NCI-H1694 (cell line): ENCODE measurements at regions not wholly inside any gene's neighbourhood (a gene's known extent, or its start where the extent isn't known, plus 50 kb on each side); places are given as distances from the start of the nearest gene placed in this dataset.

ENCODE experiments used
- DNase-seq: peaks from one replicate; lab custom pipeline; 2025; lab: John Stamatoyannopoulos, UW

DNA sequence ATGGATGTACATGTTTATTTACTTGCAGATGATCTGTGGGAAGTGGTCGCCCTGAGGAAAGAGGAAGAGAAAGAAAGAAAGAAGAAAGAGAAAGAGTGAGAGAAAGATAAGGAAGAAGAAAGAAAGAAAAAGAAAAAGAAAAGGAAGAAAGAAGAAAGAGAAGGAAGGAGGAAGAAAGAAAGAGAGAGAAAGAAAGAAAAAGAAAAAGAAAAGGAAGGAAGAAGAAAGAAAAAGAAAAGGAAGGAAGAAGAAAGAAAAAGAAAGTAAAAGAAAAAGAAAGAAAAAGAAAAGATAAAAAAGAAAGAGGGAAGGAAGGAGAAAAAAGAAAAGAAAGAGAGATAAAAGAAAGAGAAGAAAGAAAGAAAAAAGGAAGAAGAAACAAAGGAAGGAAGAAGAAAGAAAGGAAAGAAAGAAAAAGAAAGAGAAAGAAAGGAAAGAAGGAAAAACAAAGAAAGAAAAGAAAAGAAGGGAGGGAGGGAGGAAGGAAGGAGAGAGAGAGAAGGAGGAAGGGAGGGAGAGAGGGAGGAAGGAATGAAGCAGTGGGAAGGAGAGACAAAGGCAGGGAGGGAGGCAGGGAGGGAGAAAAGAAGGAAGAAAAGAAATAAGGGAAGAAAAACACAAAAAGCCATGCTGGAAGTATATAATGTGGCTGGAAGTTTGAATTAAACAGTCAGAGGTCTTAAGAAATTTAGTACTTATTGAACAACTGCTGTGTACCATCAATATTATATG, 976.6 kb downstream of the FAM181B start:
- DNase-seq: no peak

DNA sequence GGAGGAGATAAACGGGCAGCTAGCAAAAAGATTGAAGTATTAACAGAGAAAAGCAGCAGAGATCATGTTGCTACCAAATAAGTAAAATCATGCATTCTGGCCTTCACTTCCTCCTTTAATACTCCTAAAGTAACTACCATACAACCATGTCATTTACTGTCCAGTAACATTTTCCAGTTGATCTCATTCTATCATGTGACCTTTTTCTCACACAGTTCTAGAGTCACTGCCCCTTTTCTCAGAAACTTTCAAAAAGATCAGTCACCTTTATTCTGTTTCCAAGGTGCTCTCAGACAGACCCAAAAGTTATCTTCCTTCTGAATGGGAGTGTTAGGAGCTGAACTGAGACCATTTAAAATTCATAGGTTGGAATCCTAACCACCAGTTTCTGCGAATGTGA, 984.4 kb downstream of the FAM181B start:
- no peak for DNase-seq

DNA sequence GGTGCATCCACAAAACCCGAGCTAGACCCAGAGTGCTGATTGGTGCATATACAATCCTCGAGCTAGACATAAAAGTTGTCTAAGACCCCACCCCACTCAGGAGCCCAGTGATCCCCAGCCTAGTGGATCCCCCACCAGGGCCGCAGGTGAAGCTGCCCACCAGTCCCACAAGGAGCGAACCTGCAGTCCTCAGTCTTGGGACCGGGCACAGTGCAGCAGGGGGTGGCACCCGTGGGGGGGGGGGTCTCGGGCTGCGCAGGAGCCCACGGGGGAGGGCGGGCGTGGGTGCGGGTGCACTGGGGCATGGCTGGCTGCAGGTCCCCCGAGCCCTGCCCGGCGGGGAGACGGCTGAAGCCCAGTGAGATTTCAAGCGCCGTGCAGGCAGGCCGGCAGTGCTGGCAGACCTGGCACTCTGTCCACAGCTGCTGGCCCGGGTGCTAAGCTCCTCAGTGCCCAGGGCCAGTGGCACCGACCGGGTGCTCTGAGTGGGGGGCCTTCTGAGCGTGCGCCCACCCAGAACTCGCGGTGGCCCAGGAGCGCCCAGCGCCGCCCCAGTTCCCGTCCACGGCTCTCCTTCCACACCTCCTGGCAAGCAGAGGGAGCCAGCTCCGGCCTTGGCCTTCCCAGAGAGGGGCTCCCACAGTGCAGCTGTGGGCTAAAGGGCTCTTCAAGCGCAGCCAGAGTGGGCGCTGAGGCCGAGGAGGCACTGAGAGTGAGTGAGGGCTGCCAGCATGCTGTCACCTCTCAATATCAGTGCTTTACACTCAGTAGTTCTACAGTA, 989.1 kb downstream of the FAM181B start:
- no peak for DNase-seq

DNA sequence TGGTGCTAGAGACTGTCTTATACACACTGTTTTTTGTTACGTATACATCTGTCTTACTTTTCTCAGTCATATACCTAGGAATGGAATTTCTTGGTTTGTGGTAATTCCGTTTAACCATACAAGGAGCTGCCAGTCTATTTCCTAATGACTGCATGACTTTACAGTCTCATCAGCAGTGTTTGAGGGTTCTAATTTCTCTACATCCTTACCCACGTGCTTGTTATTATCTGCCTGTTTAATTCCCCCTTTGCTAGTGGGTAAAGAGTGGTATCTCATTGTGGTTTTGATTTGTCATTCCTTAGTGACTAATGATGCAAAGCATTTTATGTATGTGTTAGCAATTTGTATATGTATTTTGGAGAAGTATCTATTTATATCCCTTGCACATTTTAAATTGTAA, 1008.0 kb downstream of the FAM181B start:
- DNase-seq: no peak

DNA sequence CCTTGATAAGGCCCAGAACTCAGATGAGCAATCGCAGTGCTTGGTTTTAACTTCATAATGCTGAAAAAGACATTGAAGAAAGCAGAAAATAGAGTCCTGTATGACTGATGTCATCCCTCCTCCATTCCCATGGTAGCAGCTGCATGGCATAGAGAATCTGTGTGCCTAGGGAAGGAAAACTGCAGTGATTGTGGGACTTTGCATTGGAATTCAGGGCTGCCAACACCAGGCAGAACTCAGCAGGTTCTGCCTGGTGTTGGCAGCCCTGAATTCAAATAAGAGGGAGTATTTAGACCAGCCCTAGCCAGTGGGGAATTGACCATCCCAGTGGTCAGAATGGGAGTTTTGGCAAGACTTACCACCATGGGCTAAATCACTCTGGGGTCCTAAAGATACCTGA, 1016.0 kb downstream of the FAM181B start:
- DNase-seq: no peak

DNA sequence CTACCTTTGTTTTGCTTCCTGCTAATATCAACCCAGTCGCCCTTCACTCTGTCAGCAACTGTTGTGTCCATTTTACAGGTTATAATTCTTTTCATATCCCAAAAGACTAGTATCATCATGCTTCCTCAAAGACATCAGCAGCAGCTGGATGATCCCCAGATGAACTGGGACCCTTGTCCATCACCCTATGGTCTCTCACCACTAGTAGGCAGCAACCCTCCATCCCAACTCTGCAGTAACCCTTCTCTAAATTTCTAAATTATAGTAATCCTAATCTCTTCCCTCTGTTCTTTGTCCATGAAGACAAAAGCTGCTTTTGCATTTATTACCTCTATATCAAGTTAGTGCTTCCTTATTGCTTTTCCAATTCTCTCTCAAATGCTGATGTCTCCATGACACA, 1025.8 kb downstream of the FAM181B start:
- DNase-seq: no peak

DNA sequence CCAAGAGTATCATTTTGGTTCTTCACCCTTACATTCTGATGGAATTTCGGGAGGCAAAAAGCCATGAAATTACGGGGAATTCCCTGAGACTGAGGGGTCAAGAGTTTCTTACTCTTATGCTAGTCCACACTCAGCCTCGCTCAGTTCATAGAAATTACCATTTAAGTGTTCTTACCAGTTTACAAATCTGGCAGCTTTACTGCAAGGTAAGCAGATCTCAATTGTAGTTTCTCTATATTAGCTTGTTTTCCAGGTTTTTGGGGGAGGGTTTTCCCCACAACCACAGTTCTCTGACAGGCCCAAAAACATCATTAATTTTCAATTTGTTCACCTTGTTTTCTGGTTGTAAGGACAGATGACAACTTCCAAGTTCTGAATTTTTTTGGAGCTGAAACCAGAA, 1028.4 kb downstream of the FAM181B start:
- no peak for DNase-seq

DNA sequence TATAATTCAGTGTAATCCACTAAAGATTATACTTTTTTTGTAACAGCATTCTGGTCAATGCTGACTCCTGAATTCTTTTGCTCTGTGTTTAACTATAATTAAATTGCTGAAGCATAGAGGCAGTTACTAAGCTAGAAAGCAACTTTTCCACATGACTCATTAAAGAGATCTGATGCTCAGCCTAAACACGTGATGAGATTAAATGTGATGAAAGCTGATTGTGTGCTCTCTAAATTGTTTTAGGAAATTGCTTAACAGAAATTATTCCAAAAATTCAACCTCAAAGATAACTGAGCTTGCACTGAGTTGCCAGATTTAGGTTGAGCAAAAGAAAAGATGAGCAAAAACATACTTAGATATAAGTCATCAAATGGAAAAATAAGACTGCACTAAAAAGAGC, 1033.6 kb downstream of the FAM181B start:
- no peak for DNase-seq

DNA sequence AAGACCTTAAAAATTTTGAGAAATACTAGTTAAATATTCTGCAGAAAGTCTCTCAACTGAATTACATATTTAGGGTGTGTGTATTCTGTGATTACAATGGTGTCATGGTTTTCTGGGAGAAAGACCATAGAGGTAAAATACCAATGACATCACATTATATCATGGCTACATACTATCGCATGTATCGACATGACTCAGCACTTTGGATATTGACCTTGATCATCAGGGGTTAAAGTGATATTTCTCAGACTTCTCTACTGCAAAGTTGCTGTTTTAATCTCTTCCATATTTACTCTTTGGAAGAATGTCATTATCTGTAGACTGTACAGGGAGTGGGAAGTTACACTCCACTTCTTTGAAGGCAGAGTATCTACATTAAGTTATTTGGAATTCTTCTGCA, 1046.6 kb downstream of the FAM181B start:
- no peak for DNase-seq

DNA sequence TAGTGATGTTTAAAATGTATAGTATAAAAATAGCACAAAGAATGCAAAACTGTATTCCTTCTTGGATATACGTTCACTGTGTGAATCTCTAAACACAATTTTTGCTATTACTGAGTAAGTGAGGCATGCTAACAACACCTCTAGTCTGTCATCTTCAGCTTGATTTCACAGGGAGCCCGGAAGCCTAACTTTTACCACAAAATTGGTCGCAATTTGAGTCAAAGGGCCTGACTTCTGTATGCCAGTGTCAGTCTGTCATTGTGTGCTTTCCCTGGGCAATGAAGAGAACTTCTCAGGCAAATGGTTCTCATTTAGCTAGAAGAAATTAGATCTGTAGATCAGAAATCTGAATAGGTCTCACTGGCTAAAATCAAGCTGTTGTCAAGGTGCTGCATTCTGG, 1059.5 kb downstream of the FAM181B start:
- DNase-seq: no peak

DNA sequence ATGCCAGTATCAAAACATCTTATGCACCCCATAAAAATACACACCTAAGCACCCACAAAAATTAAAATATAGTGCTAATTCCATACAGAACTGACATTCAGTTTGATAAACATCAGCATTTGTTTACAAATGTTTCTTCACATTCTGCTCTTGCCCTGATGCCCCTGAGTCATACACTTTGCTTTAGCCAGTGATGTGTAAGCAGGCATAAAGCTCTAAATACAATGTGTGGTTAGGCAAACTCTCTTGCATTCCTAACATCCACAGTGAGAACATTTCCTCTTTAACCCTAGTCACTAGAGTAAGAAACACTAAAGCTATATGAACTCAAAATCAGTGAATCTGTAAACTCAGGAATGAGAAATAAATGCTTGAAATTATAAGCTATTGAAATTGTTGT, 1060.7 kb downstream of the FAM181B start:
- no peak for DNase-seq

DNA sequence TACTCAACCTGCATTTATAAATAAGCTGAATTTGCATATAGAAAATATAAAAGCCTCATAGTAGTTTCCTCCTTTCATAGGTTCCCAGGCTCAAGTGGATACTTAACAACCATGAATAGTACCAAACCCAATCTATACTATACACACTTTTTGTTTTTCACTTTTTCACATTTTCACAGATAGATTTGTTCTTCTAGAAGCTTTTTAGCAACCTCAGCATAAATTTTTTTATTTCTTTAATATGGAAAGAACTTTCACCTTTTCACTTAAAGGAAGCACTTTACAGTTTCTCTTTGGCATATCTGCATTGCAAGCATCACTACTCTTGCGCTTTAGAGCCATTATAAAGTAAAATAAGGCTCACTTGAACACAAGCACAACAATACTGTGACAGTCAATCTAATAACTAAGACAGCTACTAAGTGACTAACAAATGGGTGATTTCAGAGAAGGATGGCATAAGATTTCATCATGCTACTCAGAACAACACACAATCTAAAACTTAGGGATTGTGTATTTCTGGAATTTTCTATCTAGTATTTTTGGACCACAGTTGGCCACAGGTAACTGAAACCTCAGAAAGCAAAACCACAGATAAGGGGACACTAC, 1063.6 kb downstream of the FAM181B start:
- no peak for DNase-seq

DNA sequence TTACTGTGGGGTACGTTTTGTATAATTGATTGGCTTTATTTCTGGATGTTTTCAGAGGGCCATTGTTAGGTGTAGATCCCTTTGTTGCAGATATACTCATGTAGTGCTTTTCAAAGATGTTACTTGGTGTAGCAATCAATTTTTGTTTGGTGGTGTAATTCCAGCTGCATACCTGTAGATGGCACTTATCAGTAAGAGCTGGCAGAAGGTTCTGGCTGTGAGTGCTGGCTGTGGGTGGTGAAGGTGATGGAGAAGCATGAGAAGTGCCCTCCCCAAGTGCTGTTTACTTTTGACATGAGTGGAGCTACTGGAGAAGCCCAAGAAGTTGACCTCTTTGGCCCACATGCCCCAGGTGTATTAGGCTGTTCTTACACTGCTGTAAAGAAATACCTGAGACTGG, 1074.9 kb downstream of the FAM181B start:
- no peak for DNase-seq

DNA sequence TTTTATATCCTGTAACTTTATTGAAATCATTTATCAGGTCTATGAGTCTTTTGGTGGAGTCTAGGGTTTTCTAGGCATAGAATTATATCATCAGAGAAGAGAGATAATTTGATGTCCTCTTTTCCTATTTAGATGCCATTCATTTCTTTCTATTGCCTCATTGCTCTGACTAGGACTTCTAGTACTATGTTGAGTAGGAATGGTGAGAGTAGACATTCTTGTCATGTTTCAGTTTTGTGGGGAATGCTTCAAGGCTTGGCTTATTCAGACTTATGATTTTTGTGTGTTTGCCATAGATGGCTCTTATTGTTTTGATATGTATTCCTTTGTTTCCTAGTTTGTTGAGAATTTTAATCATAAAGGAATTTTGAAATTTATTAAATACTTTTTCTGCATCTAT, 1078.3 kb downstream of the FAM181B start:
- no peak for DNase-seq

DNA sequence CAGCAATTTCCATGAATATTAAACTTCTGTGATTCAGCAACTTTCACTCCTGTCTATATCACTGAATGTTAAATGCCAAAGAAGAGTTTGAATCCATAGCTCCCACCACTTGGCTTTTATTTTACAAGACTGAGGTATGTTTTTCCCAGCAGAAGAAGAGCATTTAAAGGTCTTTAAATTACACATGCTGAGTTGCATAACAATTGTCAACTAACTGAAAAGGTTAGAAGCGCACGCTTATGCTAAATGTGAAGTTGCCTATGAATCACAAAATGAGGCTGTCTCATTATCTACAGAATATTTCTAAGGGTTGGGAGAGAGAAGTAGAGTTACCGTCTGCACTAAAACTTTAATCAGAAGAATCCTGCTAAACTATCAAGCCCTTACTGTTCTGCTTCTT, 1086.3 kb downstream of the FAM181B start:
- DNase-seq: no peak

DNA sequence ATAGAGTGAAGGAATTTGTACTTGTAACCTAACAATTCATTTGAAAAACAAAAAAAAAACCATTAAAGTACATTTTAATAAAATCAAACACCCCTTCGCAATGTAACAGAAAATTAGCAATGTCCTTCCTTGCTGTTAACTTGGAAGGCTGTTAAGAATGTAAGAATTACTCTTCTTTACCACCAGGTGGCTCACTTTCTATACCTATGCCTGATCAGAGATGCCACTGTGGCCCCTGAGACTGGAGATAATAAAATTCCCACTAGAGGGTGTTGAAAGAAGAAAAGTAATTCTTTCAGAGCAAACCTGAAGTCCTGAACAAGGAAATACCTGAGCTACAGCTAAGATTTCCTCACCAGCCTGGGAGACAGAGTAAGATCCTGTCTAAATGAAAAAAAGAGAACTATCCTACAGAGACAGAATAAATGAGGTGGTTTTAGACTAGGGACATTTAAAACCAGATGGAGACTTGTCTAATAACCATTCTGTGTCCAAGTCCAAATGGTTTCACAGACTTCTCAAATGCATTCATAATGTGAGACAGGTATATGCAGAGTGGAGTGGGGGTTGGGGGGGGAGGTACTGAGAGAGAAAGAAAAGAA, 1089.3 kb downstream of the FAM181B start:
- DNase-seq: peak; percentile 10

DNA sequence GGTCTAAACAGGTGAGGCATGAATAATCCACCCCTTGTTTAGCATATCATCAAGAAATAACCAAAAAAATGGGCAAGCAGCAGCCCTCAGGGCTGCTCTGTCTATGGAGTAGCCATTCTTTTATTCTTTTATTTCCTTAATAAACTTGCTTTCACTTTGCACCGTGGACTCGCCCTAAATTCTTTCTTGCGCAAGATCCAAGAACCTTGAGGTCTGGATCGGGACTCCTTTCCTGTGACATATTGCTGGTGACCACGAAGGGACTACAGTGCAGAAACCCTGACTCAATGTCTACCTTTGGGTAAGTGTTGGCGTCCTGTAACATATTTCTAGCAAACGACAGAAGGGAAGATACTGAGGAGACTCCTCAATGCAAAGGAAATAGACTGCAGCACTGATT, 1099.2 kb downstream of the FAM181B start:
- DNase-seq: no peak

DNA sequence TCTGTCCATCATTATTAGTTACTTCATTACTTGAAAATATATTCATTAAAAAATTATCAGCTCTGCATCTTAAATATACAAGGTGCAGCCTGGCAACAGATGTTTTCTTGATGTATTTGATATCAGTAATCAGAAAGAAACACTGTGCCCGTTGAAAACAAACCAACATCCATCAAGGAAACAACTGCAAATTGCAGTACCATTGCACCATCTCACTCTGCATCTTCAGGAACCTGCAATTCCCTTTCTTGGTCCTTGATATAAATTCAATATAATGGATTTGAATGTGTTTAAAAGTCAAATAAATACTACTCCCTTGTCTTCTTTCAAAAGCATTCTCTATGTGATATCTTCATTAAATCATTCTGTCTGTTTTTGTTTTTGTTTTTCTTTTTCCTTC, 1131.2 kb downstream of the FAM181B start:
- no peak for DNase-seq

DNA sequence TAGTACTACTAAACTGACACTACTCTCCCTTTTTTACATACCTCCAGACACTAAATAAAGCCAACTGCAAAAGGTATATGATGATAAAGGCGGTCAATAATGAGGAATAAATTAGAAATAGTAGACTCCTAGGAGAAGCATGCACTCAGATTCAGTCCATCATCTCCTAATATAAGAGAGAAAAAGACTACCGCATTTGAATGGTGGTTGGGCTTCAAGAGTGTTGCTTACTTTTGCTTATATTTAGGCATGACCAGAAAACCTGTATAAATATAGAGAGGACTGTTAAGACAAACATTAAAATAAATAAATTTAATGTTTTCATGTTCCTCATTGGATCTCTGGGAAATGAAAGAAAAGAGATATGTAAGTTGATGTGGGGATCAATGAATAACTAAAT, 1137.0 kb downstream of the FAM181B start:
- peak; percentile 14 for DNase-seq

DNA sequence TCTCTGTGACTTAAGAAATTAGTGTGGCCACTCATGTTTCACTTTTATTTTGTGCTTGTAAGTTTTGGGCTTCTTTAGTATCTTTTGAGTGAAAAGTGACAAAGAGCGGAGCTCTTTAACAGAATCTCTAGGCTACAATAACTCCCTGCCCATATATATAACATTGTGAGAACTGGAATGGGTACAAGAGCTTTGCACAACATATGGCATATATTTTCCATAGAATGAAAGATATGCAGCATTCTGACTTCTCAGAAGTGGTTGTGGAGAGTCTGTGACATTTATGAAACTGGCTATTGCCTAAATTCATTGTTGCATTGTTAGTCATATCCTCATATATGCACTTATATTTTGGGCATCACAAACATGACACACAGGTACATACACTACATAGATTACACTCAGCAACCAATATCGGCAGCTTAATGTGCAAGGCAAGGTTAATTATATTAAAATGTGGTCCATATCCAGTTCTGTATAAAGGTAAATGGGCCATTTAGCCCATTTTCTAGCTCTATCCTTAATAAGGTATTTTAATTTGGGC, 1148.2 kb downstream of the FAM181B start:
- DNase-seq: no peak

DNA sequence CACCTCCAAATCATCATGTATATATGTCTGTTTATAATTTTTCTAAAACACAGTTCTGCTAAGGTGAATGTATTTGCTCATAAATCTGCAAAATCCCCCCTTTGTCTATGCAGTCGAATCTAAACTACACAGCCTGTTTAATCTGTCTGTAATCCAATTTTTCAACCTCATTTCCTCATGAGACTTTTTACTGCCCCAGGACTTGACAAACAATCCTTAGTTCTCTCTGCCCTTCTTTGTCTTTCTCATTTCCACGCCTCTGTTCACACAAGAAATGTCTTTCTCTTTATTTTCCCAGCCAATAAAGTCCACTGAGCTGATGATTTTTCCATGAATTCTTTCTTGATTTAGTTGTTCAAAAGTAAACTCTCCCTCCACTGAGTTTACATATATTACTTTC, 1154.3 kb downstream of the FAM181B start:
- no peak for DNase-seq

DNA sequence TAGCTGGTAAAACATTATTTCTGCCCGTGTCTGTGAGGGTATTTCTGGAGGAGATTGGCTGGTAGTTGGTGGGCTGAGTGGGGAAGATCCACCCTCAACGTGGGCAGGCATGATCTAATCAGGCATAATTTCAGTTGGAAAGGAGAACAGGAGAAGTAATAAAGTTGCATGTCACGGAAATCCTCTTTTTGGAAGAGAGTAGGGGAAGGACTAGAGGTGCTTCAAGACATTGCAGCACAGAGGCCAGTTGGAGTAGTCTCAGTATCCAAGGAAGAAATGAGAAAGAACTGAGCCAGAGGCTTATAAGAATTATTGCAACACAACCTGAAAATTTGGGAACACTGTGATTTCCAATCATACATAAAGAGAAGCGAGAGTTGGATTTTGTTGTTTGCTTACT, 1155.1 kb downstream of the FAM181B start:
- DNase-seq: no peak

DNA sequence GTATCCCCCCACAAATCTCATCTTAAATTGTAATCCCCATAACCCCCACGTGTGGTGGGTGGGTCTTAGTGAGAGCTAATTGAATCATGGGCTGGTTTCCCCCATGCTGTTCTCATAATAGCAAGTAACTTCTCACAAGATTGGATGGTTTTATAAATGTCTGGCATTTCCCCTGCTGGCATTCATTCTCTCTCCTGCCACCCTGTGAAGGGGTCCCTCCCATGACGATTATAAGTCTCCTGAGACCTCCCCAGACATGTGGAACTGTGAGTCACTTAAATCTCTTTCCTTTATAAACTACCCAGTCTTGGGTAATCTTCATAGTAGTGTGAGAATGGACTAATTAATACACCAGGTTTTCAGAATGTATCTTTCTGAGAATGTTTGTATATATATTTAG, 1159.4 kb downstream of the FAM181B start:
- DNase-seq: no peak
